Vagina (tissue), 2 donors: ENCODE measurements at regions not wholly inside any gene's neighbourhood (a gene's known extent, or its start where the extent isn't known, plus 50 kb on each side); places are given as distances from the start of the nearest gene placed in this dataset.

Experiments
- DNase-seq, 2 donors: peaks; one replicate each; pipeline ENCODE4 v3.0.0-alpha.2; 2017; ENCODE audit errors: extremely low spot score in 2 of 2
- H3K27ac ChIP-seq: fragments of 200-600 bp; sonication (generic); one replicate; pipeline ENCODE4 v1.5.1; 2019
- H3K27me3 ChIP-seq: fragments of 200-600 bp; sonication (generic); one replicate; pipeline ENCODE4 v1.5.1; 2019
- H3K36me3 ChIP-seq, 2 donors: fragments of 200-600 bp; sonication (generic); one replicate each; pipeline ENCODE4 v1.5.1; 2017 to 2019
- H3K4me1 ChIP-seq: fragments of 200-600 bp; sonication (generic); one replicate; pipeline ENCODE4 v1.5.1; 2019
- H3K4me3 ChIP-seq, 2 donors: fragments of 200-600 bp; sonication (generic); 1 replicate in 1 of 2; 2 replicates in 1 of 2; pipeline ENCODE4 v1.5.1; 2016 to 2019
- H3K9me3 ChIP-seq: fragments of 200-600 bp; sonication (generic); one replicate; pipeline ENCODE4 v1.5.1; 2019
- CTCF ChIP-seq, 3 experiments: fragments of 450-650 bp in 2 of 3; fragments of 200-600 bp in 1 of 3; sonication (generic) in 1 of 3; IDR thresholded peaks; one replicate each; pipeline ENCODE4 v1.5.1; 2017 to 2019; ENCODE audit warnings: antibody characterized with exemption in 3 of 3, mild to moderate bottlenecking in 2 of 3, moderate library complexity in 2 of 3
- POLR2A ChIP-seq, 2 donors: fragments of 450-650 bp; IDR thresholded peaks; one replicate each; pipeline ENCODE4 v1.6.1; 2017; ENCODE audit warnings: antibody characterized with exemption in 2 of 2, mild to moderate bottlenecking in 2 of 2, moderate library complexity in 2 of 2
- POLR2AphosphoS5 ChIP-seq, 2 donors: sonication (generic); formaldehyde crosslinking; IDR thresholded peaks; one replicate each; pipeline ENCODE4 v1.9.0; 2017; ENCODE audit warnings: antibody characterized with exemption in 2 of 2, mild to moderate bottlenecking in 2 of 2, low read depth in 1 of 2; ENCODE audit not compliant: insufficient read depth in 1 of 2
- intact Hi-C: fragments of 100-400 bp; cut with DNase I; formaldehyde crosslinking; loops from one replicate; pipeline ENCODE4 v1.15.1; 2023

GRCh38 chr5:104754311-104754995 is 1191.9 kb upstream of the NUDT12 start:
- no peak for DNase-seq

GRCh38 chr5:104751969-104752368 is 1189.4 kb upstream of the NUDT12 start:
- Histone ChIP-seq H3K27me3 (no peaks in the 10 kb centered on the region), H3K9me3 (no peaks in the 10 kb centered on the region), H3K4me1 (no peaks in the 10 kb centered on the region), H3K4me3 (no peak overlapping the region), H3K36me3 (no peaks in the 10 kb centered on the region), H3K27ac (no peak overlapping the region)
- TF ChIP-seq POLR2AphosphoS5 (IDR thresholded peaks at IDR 0.05; ENCODE audit: insufficient read depth in 1 of 2, low read depth in 1 of 2) (no peak), CTCF (IDR thresholded peaks at IDR 0.05) (no peak), POLR2A (IDR thresholded peaks at IDR 0.05) (no peak)
- intact Hi-C loops, result no loop called here
- DNase-seq, result no peak

More at GRCh38 chr5:104754311-104754995, 1191.9 kb upstream of the NUDT12 start:
- Histone ChIP-seq H3K4me3 (no peak overlapping the region), H3K9me3 (no peaks in the 10 kb centered on the region), H3K4me1 (no peaks in the 10 kb centered on the region), H3K36me3 (no peaks in the 10 kb centered on the region), H3K27me3 (no peaks in the 10 kb centered on the region), H3K27ac (no peak overlapping the region)
- TF ChIP-seq POLR2A (IDR thresholded peaks at IDR 0.05), result no peak
- intact Hi-C loops, result no loop called here

- Histone ChIP-seq H3K4me3 (no peak overlapping the region), H3K36me3 (no peaks in the 10 kb centered on the region), H3K27me3 (no peaks in the 10 kb centered on the region), H3K9me3 (no peaks in the 10 kb centered on the region), H3K27ac (no peak overlapping the region), H3K4me1 (no peaks in the 10 kb centered on the region)
- intact Hi-C loops, result no loop called here
- TF ChIP-seq POLR2A (IDR thresholded peaks at IDR 0.05) (no peak), CTCF (IDR thresholded peaks at IDR 0.05) (no peak), POLR2AphosphoS5 (IDR thresholded peaks at IDR 0.05; ENCODE audit: insufficient read depth in 1 of 2, low read depth in 1 of 2) (no peak)
- no peak for DNase-seq
These were observed 1177.3 kb upstream of the NUDT12 start for GRCh38 chr5:104739905-104740304.

- H3K9me3 ChIP-seq, result no peaks in the 10 kb centered on the region
- no peak overlapping the region for H3K4me3 ChIP-seq
- H3K27me3 ChIP-seq, result no peaks in the 10 kb centered on the region
- no peak for DNase-seq
- TF ChIP-seq POLR2A (IDR thresholded peaks at IDR 0.05), result no peak
- no peak for TF ChIP-seq POLR2AphosphoS5 (IDR thresholded peaks at IDR 0.05; ENCODE audit: insufficient read depth in 1 of 2, low read depth in 1 of 2)
- no peak for TF ChIP-seq CTCF (IDR thresholded peaks at IDR 0.05)
- H3K4me1 ChIP-seq, result no peaks in the 10 kb centered on the region
- H3K36me3 ChIP-seq, result no peaks in the 10 kb centered on the region
- no peak overlapping the region for H3K27ac ChIP-seq
- intact Hi-C loops, result no loop called here
These were observed 1176.9 kb upstream of the NUDT12 start for GRCh38 chr5:104739503-104739902.

GRCh38 chr5:104736073-104736472 is 1173.5 kb upstream of the NUDT12 start:
- no peak overlapping the region for H3K27ac ChIP-seq
- H3K36me3 ChIP-seq, result no peaks in the 10 kb centered on the region
- no peaks in the 10 kb centered on the region for H3K4me1 ChIP-seq
- TF ChIP-seq CTCF (IDR thresholded peaks at IDR 0.05), result no peak
- no peak for TF ChIP-seq POLR2A (IDR thresholded peaks at IDR 0.05)
- TF ChIP-seq POLR2AphosphoS5 (IDR thresholded peaks at IDR 0.05; ENCODE audit: insufficient read depth in 1 of 2, low read depth in 1 of 2), result no peak
- DNase-seq, result no peak
- no peak overlapping the region for H3K4me3 ChIP-seq
- no peaks in the 10 kb centered on the region for H3K27me3 ChIP-seq
- intact Hi-C loops, result no loop called here
- no peaks in the 10 kb centered on the region for H3K9me3 ChIP-seq
